Fibroblast of skin of right biceps (primary cell): ENCODE measurements at regions not wholly inside any gene's neighbourhood (a gene's known extent, or its start where the extent isn't known, plus 50 kb on each side); places are given as distances from the start of the nearest gene placed in this dataset.
"Not testable (repeated sequence)": the region's sequence is repeated elsewhere in the genome, so short reads cannot be mapped to it uniquely, and the experiment has no call there.

Source experiments
- DNase-seq: peaks from one replicate; pipeline ENCODE4 v3.0.0-alpha.2; 2013

DNA sequence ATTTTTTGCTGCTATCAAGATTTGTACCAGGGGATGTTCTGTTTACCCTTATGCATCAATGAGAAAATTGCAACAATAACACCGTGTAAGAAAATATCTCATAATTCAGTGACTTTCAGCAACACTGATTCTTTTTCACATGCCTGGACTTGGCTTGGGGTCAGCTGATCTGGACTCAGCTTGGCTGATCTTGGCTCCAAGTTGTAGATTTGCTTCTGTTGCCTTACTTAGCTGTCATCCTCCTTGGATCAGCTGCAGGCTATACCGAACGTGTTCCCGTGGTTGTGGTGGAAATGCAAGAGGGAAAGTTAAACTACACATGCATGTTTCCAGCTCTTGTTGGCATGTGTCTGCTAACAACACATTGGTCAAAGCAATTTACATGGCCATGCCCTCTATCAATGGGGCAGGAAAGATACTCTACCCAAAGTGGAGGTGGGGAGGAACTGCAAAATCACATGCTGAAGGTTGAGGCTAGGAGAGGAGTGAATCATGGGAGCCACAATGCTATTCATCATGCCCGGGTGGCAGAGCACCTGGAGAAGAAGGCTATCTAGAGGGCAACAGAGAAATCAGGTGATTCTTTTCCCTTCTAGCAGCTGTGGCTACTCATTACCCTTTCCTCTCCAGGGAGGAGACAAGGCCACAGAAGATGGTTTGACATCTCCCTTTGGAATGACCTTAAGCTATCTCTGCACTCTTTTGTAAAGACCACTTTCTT is 1276.3 kb upstream of the AUTS2 start:
- no peak for DNase-seq

GRCh38 chr7:68324621-68325020 is 1273.7 kb upstream of the AUTS2 start:
- no peak for DNase-seq

DNA sequence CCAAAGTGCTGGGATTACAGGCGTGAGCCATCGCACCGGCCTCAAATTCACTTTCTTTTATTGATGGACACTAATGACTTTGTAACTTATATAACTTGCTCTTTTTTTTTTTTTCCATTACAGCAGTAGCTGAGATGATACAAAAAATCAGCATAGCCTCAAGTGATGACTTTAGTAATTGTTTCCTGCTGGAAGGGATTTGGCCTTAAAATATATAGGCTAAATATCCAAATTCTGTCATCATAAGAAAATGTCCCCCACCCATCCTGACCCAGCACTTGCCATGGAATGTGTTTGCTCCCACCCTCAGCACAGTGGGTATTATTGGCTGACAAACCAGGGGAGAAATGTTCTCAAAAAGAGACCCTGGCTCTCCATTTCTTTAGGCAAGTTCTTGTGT is 1264.1 kb upstream of the AUTS2 start:
- DNase-seq: no peak

GRCh38 chr7:68334636-68335272 is 1263.5 kb upstream of the AUTS2 start:
- no peak for DNase-seq

DNA sequence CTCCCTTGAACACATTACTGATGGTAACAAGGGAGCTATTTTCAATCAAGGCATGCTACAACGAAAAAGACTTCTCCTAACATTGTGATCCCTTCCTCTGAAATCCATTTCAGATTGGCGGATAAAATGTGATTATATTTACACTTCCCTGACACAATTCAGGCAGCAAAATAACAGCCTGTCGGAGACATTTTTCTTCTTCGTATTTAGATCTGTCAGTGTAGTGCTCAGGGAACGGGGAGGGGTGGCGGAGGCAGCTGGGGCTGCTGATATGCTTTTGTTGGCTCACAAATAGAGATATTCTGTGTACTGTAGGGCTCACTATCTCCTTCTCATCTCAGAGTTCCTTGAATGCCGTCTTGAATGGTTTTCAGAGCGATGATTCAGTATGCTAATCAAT is 1261.7 kb upstream of the AUTS2 start:
- no peak for DNase-seq

- peak; percentile 26 for DNase-seq
Measured at GRCh38 chr7:68348401-68348800, 1249.9 kb upstream of the AUTS2 start.

DNA sequence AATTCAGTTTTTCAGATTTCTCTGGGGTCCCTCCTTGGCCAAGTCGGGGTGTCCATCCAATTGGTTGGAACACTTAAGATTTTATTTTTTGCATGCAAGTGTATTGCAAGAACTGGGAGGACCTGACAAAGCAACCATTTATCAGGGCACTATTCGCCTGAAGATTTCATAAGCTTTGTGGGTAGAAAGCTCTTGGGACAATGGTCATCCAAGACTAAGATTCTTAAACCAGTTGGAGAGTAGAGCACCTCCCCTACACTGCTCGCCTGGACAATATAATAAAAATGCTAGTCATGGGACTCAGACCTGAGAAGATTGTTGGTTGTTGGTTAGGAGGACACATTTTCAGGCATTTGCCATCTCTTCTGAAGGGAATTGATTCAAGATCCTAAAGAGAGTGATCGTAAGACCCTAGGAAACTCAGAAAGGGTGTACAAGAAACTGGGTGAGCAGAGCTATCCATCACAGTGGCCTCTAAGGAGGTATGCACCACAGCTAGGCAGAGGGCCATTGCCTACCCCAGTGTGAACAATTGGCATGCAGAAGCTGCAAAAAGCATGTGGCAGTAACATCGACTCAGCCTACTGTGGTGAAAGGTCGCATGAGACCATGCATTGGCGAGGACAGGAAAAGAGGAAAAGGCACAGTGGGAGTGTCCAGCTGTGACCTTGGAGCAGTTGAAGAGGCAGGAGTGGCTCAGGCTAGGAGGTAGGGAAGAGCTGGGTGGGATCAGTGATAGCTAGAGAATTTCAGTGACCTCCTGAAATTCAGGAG is 1235.3 kb upstream of the AUTS2 start:
- no peak for DNase-seq

DNA sequence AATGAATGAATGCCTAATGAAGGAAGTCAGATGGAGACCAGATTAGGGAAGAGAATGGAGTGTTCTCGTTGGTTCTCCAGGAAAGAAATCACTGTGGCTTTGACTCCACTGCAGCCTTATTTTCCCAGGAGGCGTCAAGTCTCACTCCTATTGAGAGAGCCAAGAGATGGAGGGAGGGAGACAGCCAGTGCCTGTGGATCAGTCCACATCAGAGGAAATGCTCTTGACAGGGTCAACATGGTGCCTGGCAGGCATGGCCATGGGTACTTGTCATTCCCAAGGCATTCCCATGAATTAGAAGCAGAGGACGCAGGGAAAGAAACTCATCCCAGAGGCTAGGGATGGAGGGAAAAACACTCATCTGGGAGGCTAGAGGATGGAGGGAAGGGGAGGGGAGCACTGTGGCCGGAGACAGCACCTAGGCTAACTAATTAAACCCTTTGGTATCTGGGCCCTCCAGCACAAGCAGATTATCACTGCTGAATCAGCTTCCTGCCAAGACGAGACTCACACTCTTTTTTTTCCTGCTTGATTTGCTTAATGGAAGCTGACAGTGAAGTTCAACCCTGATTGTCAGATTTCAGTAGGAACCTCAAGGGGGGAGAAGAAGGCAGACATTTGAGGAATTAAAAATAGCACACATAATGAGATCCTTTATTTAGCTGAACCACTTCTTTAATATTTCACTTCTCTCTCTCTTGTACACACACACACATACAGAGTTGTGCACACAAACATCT is 1233.2 kb upstream of the AUTS2 start:
- DNase-seq: peak; percentile 63

- no peak for DNase-seq
Measured at GRCh38 chr7:68371985-68372384, 1226.3 kb upstream of the AUTS2 start.

DNA sequence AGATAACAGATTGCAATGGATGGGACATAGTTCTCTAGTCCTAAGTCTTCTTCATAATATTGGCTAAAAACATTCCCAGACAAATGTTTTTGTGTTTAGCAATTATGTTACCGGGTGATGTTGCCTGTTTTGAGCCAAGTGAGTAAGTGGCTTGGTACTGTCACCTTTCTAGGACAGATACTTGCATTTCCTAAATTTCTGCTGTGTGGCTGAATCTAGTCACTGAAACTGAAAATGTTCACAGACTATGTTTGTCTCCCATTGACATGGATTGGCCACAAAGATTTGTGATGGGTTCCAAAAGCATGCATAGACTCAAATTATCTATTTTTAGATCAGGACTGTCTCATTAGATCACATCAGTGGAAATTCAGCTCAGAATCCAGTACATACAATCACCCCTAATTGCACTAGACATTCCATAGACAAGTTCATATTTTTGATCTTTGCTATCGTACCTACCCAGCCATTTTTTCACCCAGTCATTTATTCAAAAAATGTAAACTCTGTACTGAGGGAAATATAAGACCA is 1222.1 kb upstream of the AUTS2 start:
- peak; percentile 58 for DNase-seq

GRCh38 chr7:68381731-68382130 is 1216.5 kb upstream of the AUTS2 start:
- peak; percentile 17 for DNase-seq

- no peak for DNase-seq
Measured at GRCh38 chr7:68384581-68384980, 1213.7 kb upstream of the AUTS2 start.

- DNase-seq: no peak
Measured at GRCh38 chr7:68393051-68393450, 1205.2 kb upstream of the AUTS2 start.

DNA sequence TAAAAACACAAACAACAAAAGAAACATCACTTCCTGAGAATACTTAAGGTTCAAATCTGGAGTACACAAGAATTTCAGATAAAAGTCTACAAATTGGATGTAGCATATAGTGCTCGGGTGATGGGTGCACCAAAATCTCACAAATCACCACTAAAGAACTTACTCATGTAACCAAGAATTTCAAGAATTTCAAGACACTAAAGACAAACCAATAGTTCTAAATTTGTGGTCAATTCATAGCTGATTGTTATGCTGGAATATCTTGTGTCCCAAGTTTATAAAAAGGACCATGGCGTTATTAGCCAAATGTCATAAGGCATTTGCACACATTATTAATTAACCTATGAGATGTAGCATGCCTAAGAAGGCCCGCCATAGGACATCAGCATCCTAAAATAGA is 1204.1 kb upstream of the AUTS2 start:
- DNase-seq: peak; percentile 74

DNA sequence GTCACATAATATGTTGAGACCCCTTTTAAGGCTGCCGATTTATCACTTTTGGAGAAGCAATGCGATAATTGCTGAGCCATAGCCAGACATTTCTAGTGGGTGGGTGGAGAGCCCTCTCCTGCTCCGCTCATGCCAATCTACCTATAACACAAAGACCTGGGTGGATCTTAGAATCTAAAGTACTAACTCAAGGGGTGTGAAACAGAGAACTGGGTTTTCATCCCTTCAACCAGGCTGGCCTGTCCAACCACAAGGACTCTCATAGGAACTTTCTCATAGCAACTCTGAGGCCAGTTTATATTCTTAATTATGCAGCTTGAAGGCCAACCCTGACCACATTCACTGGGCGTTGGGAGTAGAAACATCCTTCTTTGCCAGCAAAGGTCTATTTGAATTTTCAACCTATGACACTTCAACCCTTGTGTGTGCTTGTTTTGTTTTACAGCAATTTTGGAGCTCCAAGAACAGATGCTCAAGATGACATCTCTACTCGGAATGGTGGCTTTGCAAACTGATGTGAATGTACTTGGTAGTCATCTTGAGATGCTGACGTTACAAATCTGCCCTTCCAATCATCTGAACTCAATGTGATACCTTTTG is 1198.2 kb upstream of the AUTS2 start:
- DNase-seq: no peak

- DNase-seq: no peak
Measured at GRCh38 chr7:68400783-68401182, 1197.5 kb upstream of the AUTS2 start.

DNA sequence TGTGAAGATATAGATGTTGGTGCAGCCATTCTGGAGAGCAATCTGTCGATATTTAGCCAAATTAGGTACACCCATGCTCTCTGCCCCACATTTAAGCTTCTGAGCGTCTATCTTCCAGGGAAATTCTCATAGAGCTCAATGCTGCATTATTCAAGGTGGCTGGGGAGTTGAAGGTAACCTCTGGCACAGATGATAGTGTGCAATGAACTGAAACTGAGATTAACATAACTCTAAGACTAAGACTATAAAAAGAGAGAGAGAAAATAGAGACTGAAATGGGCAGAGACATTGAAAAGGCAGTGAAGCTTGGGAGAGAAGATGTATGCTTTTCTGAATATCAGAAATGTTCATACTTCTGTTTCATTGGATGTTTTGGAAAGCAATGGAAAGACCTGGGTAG is 1197.0 kb upstream of the AUTS2 start:
- DNase-seq: no peak

DNA sequence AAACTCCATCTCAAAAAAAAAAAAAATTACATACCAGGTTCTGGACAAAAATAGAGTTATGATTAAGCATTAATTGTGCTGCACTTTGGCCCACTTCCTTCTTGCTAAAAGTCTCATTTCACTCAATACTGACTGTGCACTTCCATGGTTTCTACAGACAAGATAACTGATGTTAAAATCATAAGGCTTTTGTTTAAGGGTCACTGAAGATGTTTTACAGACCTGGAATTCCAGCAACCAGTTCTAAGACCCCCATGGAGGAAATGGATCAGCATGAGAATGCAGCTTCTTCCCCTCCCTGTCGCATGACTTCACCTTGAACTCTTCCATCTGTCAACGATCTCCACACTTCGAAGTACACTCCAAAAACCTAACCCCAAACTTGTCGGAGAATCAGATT is 1191.8 kb upstream of the AUTS2 start:
- no peak for DNase-seq

DNA sequence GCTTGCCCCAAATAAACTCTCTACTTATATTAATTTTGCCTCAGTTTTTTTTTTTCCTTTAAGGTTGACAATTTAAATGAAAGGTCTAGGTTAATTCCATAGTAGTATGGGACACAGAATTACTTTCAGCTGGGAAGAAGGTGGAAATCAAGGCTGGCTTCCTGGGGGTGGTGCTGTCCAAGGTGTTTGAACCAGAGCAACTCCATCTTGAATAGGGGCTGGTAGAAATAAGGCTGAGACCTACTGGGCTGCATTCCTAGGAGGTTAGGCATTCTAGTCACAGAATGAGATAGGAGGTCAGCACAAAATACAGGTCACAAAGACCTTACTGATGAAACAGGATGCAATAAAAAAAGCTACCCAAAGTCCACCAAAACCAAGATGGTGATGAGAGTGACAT is 1190.8 kb upstream of the AUTS2 start:
- no peak for DNase-seq

DNA sequence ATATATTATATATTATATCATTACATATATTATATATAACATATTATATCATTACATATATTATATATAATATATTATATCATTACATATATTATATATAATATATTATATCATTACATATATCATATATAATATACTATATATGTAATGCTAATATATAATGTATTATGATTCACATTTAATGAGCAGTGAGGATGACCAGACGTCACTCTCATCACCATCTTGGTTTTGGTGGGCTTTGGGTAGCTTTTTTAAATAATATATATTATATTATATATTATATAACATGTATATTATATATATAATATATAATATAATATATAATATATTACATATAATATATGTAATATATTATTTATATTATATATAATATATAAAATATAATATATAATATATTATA is 1189.4 kb upstream of the AUTS2 start:
- DNase-seq: no peak

DNA sequence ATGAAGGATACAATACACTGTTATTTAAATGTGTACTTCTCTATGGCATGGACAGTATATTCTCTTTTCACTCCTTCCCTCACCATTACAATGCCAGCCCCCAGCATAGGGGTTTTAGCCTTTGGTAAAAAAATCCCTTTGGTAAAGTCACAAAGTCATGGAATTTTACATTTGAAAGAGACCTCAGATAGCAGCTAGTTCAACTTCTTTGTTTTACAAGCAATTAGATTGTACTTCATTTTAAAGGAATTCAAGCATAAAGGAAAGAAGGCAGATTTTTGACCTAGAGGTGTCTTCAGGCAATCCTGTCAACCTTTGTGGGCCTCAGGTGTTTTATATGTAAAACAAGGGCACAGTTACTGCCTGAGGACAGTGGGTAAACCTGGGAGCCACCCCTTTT is 1188.4 kb upstream of the AUTS2 start:
- no peak for DNase-seq

- DNase-seq: not testable (repeated sequence)
Measured at GRCh38 chr7:68410693-68411092, 1187.6 kb upstream of the AUTS2 start.

DNA sequence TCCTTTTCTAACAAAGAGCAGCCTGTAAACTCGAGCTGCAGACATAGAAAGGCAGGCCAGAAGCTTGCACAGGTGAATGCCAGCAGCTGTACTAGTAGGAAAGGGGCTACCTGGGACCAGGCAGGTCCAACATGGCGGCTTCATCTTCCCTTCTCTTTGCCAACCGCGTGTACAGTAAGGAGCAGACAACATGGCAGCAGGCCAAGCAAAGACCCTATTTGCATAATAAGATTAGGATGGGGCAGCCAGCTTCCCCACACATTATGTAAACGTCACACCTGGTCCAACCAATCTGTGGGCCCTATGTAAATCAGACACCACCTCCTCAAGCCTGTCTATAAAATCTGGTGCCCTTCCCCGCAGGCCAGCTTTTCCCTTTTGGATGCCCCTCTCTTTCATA is 1186.5 kb upstream of the AUTS2 start:
- DNase-seq: no peak
